Fibroblast of lung (primary cell): ENCODE measurements at regions not wholly inside any gene's neighbourhood (a gene's known extent, or its start where the extent isn't known, plus 50 kb on each side); places are given as distances from the start of the nearest gene placed in this dataset.

Experiments used
- CTCF ChIP-seq, 2 donors: IDR thresholded peaks in 1 of 2; conservative IDR thresholded peaks in 1 of 2; 1 replicate in 1 of 2; 2 replicates in 1 of 2; pipeline ENCODE4 v1.5.1; 2011 to 2012; ENCODE audit warnings: low read length in 2 of 2, control low read depth in 1 of 2, inconsistent platforms in 1 of 2, low read depth in 1 of 2, mild to moderate bottlenecking in 1 of 2
- EZH2 ChIP-seq: IDR thresholded peaks from 2 replicates; pipeline ENCODE4 v1.5.1; 2012; ENCODE audit warnings: low read length, control low read depth, mild to moderate bottlenecking; ENCODE audit errors: missing control alignments

DNA sequence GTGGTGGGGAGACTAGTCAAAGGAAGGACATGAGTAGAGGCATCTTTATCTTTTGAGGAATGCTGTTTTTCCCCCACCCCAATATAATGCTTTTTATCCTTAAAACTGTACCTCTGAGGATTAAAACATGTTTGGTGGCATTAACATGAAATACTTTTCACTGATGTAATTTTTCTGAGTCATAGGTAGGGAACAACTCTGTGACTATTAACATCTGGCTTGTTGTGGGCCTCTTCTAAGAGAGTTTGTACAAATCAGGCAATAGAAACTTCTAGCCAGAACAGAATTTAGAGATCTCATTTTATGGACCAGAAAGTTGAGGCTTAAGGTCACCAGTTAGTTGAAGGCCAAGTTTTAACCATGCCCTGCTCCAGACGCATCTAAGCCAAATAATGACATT is 207.6 kb downstream of the SOX3 start:
- no peak for TF ChIP-seq CTCF (conservative IDR thresholded peaks at IDR 0.05 in 1 of 2, IDR thresholded peaks at IDR 0.05 in 1 of 2; ENCODE audit: low read depth in 1 of 2, low read length in 2 of 2)
- TF ChIP-seq EZH2, result no peak
